GM18511 (cell line): ENCODE measurements at regions not wholly inside any gene's neighbourhood (a gene's known extent, or its start where the extent isn't known, plus 50 kb on each side); places are given as distances from the start of the nearest gene placed in this dataset.
"Not testable (repeated sequence)": the region's sequence is repeated elsewhere in the genome, so short reads cannot be mapped to it uniquely, and the experiment has no call there.

ENCODE experiments used
- ATAC-seq: cut with Tn5 transposase; IDR thresholded peaks from one replicate; pipeline ENCODE4 v1.9.1; 2021; ENCODE audit warnings: mild to moderate bottlenecking, moderate library complexity; ENCODE audit not compliant: unreplicated experiment

- ATAC-seq, result no peak
These were observed 159.0 kb upstream of the KCNJ15 start for GRCh38 chr21:38097789-38098188.

DNA sequence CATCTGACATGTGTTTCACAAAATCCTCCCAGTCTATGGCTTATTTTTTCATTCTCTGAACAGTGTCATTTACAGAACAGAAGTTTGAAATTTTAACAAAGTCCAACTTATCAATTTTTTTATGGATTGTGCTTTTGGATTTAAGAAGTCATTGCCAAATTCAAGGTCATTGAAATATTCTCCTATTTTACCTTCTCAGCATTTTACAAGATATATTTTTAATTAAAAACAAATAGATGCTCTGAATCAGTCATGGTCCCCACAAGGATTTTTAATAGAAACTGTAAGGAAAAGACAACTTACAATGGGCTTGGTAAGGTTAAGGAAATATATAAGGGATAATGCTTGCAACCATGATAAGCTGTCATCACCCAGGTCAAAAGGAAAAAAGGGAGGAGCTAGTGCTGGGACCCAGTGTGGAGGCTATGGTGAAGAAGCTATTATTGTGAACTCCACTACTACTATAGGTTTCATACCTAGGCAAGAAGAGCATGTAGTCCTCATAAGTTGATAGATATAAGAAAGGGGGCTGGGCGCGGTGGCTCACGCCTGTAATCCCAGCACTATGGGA is 144.5 kb upstream of the KCNJ15 start:
- no peak for ATAC-seq

GRCh38 chr21:38114717-38115333 is 142.0 kb upstream of the KCNJ15 start:
- ATAC-seq, result no peak

- ATAC-seq, result no peak
These were observed 140.9 kb upstream of the KCNJ15 start for GRCh38 chr21:38115870-38116269.

DNA sequence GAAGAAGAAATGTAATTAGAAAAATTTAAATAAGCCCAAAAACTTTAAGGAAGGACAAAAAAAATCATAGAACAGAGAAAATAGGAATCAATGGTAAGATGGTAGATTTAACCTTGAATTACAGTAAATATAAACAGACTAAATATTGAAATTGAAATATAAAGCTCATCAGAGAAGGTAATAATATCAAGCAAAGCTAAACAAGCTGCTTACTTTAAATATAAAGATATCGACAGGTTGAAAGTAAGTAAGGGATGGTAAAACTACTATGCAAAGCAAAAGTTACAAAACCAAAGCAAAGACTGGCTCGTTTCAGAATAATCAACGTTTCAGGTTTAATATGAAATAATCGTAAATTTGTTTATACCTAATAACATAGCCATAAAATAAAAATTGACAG is 137.0 kb upstream of the KCNJ15 start:
- ATAC-seq, result no peak

DNA sequence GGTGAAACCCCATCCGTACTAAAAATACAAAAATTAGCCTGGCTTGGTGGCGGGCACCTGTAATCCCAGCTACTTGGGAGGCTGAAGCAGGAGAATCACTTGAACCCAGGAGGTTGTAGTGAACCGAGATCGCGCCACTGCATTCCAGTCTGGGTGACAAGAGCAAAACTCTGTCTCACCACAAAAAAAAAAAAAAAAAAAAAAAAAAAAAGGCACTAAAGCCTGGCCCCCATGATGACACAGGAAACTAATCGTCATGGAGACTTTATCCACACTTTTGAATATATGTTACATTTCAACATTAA is 136.2 kb upstream of the KCNJ15 start:
- not testable (repeated sequence) for ATAC-seq

GRCh38 chr21:38120984-38121855 is 135.6 kb upstream of the KCNJ15 start:
- no peak for ATAC-seq

GRCh38 chr21:38121888-38122720 is 134.7 kb upstream of the KCNJ15 start:
- no peak for ATAC-seq

- no peak for ATAC-seq
These were observed 133.2 kb upstream of the KCNJ15 start for GRCh38 chr21:38123626-38124025.

- no peak for ATAC-seq
These were observed 130.0 kb upstream of the KCNJ15 start for GRCh38 chr21:38126666-38127303.

DNA sequence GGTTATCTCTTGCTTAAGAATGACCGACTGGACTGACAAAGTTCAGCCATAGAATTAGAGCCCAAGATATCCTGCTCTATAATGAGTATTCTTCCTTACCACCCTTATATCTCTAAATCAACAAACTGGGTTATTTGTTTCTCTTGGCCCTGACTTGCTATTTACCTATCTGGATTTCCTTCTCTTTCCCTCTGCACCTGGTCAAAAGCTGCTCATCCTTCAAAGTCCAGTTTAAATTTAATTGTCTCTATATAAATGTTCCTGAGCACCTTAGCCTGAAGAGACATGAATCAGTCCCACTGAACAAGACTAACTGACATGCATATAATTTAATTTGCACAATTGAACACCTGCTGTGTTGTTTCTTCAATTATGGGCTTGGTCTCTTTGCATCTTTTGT is 127.1 kb upstream of the KCNJ15 start:
- no peak for ATAC-seq

- no peak for ATAC-seq
These were observed 123.6 kb upstream of the KCNJ15 start for GRCh38 chr21:38133240-38133639.

- no peak for ATAC-seq
These were observed 122.5 kb upstream of the KCNJ15 start for GRCh38 chr21:38134084-38134873.

DNA sequence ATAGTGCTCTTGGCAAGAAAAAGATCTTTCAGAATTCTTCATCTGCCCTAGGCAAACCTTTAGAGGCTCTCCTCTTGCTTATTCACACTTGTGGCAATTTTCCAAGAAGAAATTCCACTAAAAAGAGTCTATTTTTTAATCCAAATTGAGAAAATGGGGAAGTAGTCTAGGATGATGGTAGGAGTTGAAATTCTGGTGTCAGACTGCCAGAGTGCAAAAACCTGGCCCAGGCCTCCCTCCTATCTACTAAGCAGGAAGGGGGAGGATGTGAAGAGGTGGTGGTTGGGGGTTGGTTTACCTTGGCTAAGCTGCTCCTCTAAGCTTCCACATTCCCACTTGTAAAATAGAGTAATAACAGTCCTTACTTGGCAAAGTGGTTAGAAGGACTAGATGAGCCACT is 120.6 kb upstream of the KCNJ15 start:
- ATAC-seq, result no peak

- no peak for ATAC-seq
These were observed 117.2 kb upstream of the KCNJ15 start for GRCh38 chr21:38139380-38140168.

- no peak for ATAC-seq
These were observed 116.4 kb upstream of the KCNJ15 start for GRCh38 chr21:38140207-38140903.

GRCh38 chr21:38142224-38142623 is 114.6 kb upstream of the KCNJ15 start:
- no peak for ATAC-seq

- no peak for ATAC-seq
These were observed 112.6 kb upstream of the KCNJ15 start for GRCh38 chr21:38144193-38144592.

DNA sequence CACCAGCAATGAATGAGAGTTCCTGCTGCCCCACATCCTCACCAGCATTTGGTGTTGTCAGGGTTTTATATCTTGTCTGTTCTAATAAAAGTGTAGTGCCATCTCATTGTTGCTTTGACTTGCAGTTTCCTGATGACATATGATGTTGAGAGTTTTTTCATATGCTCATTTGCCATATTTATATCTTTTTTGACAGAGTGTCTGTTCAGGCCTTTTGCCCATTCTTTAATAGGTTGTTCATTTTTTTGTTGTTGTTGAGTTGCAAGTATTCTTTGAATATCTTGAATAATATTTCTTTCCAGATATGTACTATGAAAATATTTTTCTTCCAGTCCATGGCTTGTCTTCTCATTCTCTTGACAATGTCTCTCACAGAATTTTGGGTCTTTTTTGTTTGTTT is 111.7 kb upstream of the KCNJ15 start:
- ATAC-seq, result no peak
